OCI-LY1 (cell line): ENCODE measurements at regions not wholly inside any gene's neighbourhood (a gene's known extent, or its start where the extent isn't known, plus 50 kb on each side); places are given as distances from the start of the nearest gene placed in this dataset.

ENCODE experiments used
- H2AFZ ChIP-seq: fragments of 200-600 bp; sonication (generic), shearing (Covaris generic); 2 replicates; pipeline ENCODE4 v1.6.0; 2014; ENCODE audit warnings: antibody characterized with exemption, mild to moderate bottlenecking, low read length
- H3F3A ChIP-seq: fragments of 200-600 bp; sonication (generic), shearing (Covaris generic); 2 replicates; pipeline ENCODE4 v1.6.0; 2014; ENCODE audit warnings: mild to moderate bottlenecking, antibody characterized with exemption, low read length, moderate library complexity; ENCODE audit not compliant: insufficient read depth
- H3K27ac ChIP-seq: fragments of 200-600 bp; sonication (generic); 2 replicates; pipeline ENCODE4 v1.5.1; 2014; ENCODE audit warnings: low read length, mixed run types, mild to moderate bottlenecking, low read depth; ENCODE audit not compliant: poor library complexity, severe bottlenecking
- H3K27me3 ChIP-seq: fragments of 200-600 bp; sonication (generic); 2 replicates; pipeline ENCODE4 v1.6.0; 2014; ENCODE audit warnings: antibody characterized with exemption, mild to moderate bottlenecking, low read length, moderate library complexity; ENCODE audit not compliant: insufficient read depth
- H3K36me3 ChIP-seq: fragments of 200-600 bp; sonication (generic); 2 replicates; pipeline ENCODE4 v1.6.1; 2014; ENCODE audit warnings: mild to moderate bottlenecking, antibody characterized with exemption, low read length, moderate library complexity, mixed read lengths; ENCODE audit not compliant: insufficient read depth
- H3K4me1 ChIP-seq: fragments of 200-600 bp; sonication (generic); 2 replicates; pipeline ENCODE4 v1.5.1; 2014; ENCODE audit warnings: mild to moderate bottlenecking, low read length, moderate library complexity; ENCODE audit not compliant: insufficient read depth, severe bottlenecking
- H3K4me2 ChIP-seq: fragments of 200-600 bp; sonication (generic), shearing (Covaris generic); 2 replicates; pipeline ENCODE4 v1.6.1; 2014; ENCODE audit warnings: low read length
- H3K4me3 ChIP-seq: fragments of 200-600 bp; sonication (generic); 2 replicates; pipeline ENCODE4 v1.5.1; 2014; ENCODE audit warnings: low read length, low read depth, mild to moderate bottlenecking, mixed read lengths; ENCODE audit not compliant: poor library complexity, severe bottlenecking
- H3K79me2 ChIP-seq: fragments of 200-600 bp; shearing (Covaris generic); 2 replicates; pipeline ENCODE4 v1.6.1; 2016; ENCODE audit warnings: mixed run types, low read length, mixed read lengths; ENCODE audit not compliant: insufficient read depth
- H3K9ac ChIP-seq: fragments of 200-600 bp; sonication (generic), shearing (Covaris generic); 2 replicates; pipeline ENCODE4 v1.6.1; 2014; ENCODE audit warnings: mild to moderate bottlenecking, low read length, mixed read lengths
- H3K9me2 ChIP-seq: fragments of 200-600 bp; sonication (generic), shearing (Covaris generic); 2 replicates; pipeline ENCODE4 v1.6.1; 2014; ENCODE audit warnings: low read depth, mild to moderate bottlenecking, low read length, mixed read lengths
- H3K9me3 ChIP-seq: fragments of 200-600 bp; shearing (Covaris generic); 2 replicates; pipeline ENCODE4 v1.6.1; 2014; ENCODE audit warnings: low read length, mixed read lengths
- H4K20me1 ChIP-seq: fragments of 200-600 bp; sonication (generic), shearing (Covaris generic); 2 replicates; pipeline ENCODE4 v1.6.0; 2016; ENCODE audit warnings: mild to moderate bottlenecking, low read length; ENCODE audit not compliant: insufficient read depth
- CTCF ChIP-seq: fragments of 200-600 bp; sonication (generic), shearing (Covaris generic); IDR thresholded peaks from 2 replicates; pipeline ENCODE4 v1.5.1; 2017; ENCODE audit warnings: mild to moderate bottlenecking, antibody characterized with exemption, low read length, moderate library complexity, mixed read lengths
- EZH2 ChIP-seq: fragments of 200-600 bp; sonication (generic), shearing (Covaris generic); IDR thresholded peaks from 2 replicates; pipeline ENCODE4 v1.8.0; 2017; ENCODE audit warnings: borderline replicate concordance, mixed run types, mild to moderate bottlenecking, antibody characterized with exemption, low read length, moderate library complexity, mixed read lengths

DNA sequence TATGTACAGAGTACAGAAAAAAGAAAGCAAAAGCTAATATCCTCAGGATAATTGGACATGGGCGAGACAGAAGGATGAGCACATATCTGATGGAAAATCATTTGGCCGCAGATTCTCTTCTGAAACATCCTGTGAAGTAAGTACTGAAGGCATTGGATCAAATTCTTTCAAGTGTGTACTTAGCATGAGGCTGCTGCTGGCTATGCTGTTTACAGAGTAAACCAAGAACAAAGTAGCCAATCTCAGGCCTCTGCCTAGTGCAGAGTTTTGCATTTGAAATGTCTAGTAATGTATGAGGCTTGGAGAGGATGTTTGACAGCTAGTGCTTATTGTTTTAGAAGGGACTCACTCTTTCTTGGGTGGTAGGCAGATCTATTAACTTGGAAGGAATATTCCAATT lies 128.5 kb downstream of the MAGEC2 start:
- no peaks in the 10 kb centered on the region for H3F3A ChIP-seq
- no peaks in the 10 kb centered on the region for H3K79me2 ChIP-seq
- H3K27me3 ChIP-seq, result no peaks in the 10 kb centered on the region
- TF ChIP-seq EZH2, result no peak
- no peak for TF ChIP-seq CTCF
- H3K9me2 ChIP-seq, result no peaks in the 10 kb centered on the region
- no peaks in the 10 kb centered on the region for H3K4me1 ChIP-seq
- H3K9me3 ChIP-seq, result no peaks in the 10 kb centered on the region
- H3K27ac ChIP-seq, result no peak overlapping the region
- H3K9ac ChIP-seq, result no peak overlapping the region
- no peak overlapping the region for H3K4me2 ChIP-seq
- no peaks in the 10 kb centered on the region for H4K20me1 ChIP-seq
- H3K4me3 ChIP-seq, result no peak overlapping the region
- H2AFZ ChIP-seq, result no peak overlapping the region
- H3K36me3 ChIP-seq, result no peaks in the 10 kb centered on the region

GRCh38 chrX:142068365-142068764 lies 136.7 kb downstream of the MAGEC2 start:
- Histone ChIP-seq H3K27ac (no peak overlapping the region), H3K4me3 (no peak overlapping the region), H3K27me3 (no peaks in the 10 kb centered on the region), H2AFZ (no peak overlapping the region), H3K9me3 (no peaks in the 10 kb centered on the region), H3K4me2 (no peak overlapping the region), H3K36me3 (no peaks in the 10 kb centered on the region), H3K4me1 (no peaks in the 10 kb centered on the region), H4K20me1 (no peaks in the 10 kb centered on the region), H3K9me2 (no peaks in the 10 kb centered on the region), H3K79me2 (no peaks in the 10 kb centered on the region), H3K9ac (no peak overlapping the region), H3F3A (no peaks in the 10 kb centered on the region)
- TF ChIP-seq EZH2 (no peak), CTCF (no peak)

- H3K4me3 ChIP-seq, result no peak overlapping the region
- no peaks in the 10 kb centered on the region for H3K79me2 ChIP-seq
- H3K9ac ChIP-seq, result no peak overlapping the region
- no peaks in the 10 kb centered on the region for H3K27me3 ChIP-seq
- H3F3A ChIP-seq, result no peaks in the 10 kb centered on the region
- no peak overlapping the region for H3K27ac ChIP-seq
- H3K9me3 ChIP-seq, result no peaks in the 10 kb centered on the region
- H3K9me2 ChIP-seq, result no peaks in the 10 kb centered on the region
- H3K4me1 ChIP-seq, result no peaks in the 10 kb centered on the region
- TF ChIP-seq EZH2, result no peak
- TF ChIP-seq CTCF, result no peak
- H3K36me3 ChIP-seq, result no peaks in the 10 kb centered on the region
- no peak overlapping the region for H2AFZ ChIP-seq
- no peak overlapping the region for H3K4me2 ChIP-seq
- H4K20me1 ChIP-seq, result no peaks in the 10 kb centered on the region
Observed at GRCh38 chrX:142060191-142060590, 144.9 kb downstream of the MAGEC2 start.
